GM10266 (cell line): ENCODE measurements at regions not wholly inside any gene's neighbourhood (a gene's known extent, or its start where the extent isn't known, plus 50 kb on each side); places are given as distances from the start of the nearest gene placed in this dataset.

Experiments
- DNase-seq: peaks from one replicate; pipeline ENCODE4 v3.0.0; 2012; ENCODE audit errors: extremely low spot score
- TF ChIP-seq, protein P1 (sequence below): IDR thresholded peaks from 2 replicates; pipeline ENCODE4 v1.5.1; 2012; ENCODE audit warnings: mild to moderate bottlenecking, low read depth; ENCODE audit not compliant: control insufficient read depth, insufficient read depth; ENCODE audit errors: missing control alignments

- no peak for DNase-seq
- TF ChIP-seq, protein P1, sequence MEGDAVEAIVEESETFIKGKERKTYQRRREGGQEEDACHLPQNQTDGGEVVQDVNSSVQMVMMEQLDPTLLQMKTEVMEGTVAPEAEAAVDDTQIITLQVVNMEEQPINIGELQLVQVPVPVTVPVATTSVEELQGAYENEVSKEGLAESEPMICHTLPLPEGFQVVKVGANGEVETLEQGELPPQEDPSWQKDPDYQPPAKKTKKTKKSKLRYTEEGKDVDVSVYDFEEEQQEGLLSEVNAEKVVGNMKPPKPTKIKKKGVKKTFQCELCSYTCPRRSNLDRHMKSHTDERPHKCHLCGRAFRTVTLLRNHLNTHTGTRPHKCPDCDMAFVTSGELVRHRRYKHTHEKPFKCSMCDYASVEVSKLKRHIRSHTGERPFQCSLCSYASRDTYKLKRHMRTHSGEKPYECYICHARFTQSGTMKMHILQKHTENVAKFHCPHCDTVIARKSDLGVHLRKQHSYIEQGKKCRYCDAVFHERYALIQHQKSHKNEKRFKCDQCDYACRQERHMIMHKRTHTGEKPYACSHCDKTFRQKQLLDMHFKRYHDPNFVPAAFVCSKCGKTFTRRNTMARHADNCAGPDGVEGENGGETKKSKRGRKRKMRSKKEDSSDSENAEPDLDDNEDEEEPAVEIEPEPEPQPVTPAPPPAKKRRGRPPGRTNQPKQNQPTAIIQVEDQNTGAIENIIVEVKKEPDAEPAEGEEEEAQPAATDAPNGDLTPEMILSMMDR: no peak
Measured at GRCh38 chr10:60660625-60661024, 117.7 kb upstream of the CDK1 start.

GRCh38 chr10:60654813-60655464, 123.3 kb upstream of the CDK1 start:
- TF ChIP-seq, protein P1: no peak
- no peak for DNase-seq

DNA sequence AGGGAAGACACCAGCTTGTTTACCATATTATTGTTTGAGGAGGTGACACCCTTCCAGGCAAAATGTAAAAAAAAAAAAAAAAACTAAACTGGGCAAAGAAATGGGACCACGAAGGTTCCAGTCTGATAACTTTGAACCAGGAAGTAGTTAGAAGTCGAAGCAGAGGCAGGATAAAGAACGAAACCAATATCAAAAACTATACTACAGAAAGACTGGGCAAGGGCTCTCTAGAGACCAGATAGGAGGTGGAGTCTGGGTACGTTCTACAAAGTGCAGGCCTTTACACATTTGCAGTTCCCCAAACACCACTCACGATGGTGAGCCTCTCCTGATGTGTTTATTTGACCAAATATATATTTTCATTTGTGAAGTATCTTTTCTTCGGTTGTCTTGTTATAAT, 125.7 kb upstream of the CDK1 start:
- DNase-seq: no peak
- TF ChIP-seq, protein P1: no peak

GRCh38 chr10:60650378-60650800, 127.9 kb upstream of the CDK1 start:
- no peak for DNase-seq
- TF ChIP-seq, protein P1: no peak

- TF ChIP-seq, protein P1: no peak
- DNase-seq: no peak
Measured at GRCh38 chr10:60649485-60650377, 128.5 kb upstream of the CDK1 start.

- TF ChIP-seq, protein P1: no peak
- no peak for DNase-seq
Measured at GRCh38 chr10:60648761-60649160, 129.5 kb upstream of the CDK1 start.
